A673 (cell line): ENCODE measurements at regions not wholly inside any gene's neighbourhood (a gene's known extent, or its start where the extent isn't known, plus 50 kb on each side); places are given as distances from the start of the nearest gene placed in this dataset.

Experiments used
- BruUV-seq: library from RNA; stranded (reverse); fragments of 400-500 nt; replicated peaks from 2 replicates; lab custom pipeline; 2021; lab: Mats Ljungman, UMichigan
- CTCF ChIA-PET: fragments of 300-600 bp; sonication (Branson Sonifier 250); formaldehyde crosslinking; loops from one replicate; lab custom pipeline; 2022; ENCODE audit warnings: antibody characterized with exemption; lab: Charles Lee
- POLR2A ChIA-PET: fragments of 300-600 bp; sonication (Branson Sonifier 250); formaldehyde crosslinking; loops from one replicate; lab custom pipeline; 2022; ENCODE audit warnings: antibody characterized with exemption; ENCODE audit not compliant: low non-redundant PET; lab: Charles Lee
- DNase-seq: peaks from one replicate; pipeline ENCODE4 v3.0.0-alpha.2; 2015; ENCODE audit warnings: low spot score
- H3K27ac ChIP-seq: fragments of 200-600 bp; sonication (generic); 2 replicates; pipeline ENCODE4 v1.5.1; 2016; ENCODE audit warnings: mixed run types, low read depth, mild to moderate bottlenecking, mixed read lengths, antibody characterized with exemption, low read length; ENCODE audit not compliant: poor library complexity, severe bottlenecking
- H3K27me3 ChIP-seq: fragments of 200-600 bp; sonication (generic); replicated peaks from 2 replicates; pipeline ENCODE4 v1.6.1; 2017; ENCODE audit warnings: mixed run types, low read depth, mild to moderate bottlenecking, mixed read lengths, antibody characterized with exemption, low read length; ENCODE audit not compliant: insufficient read depth, poor library complexity
- H3K36me3 ChIP-seq: fragments of 200-600 bp; sonication (generic); 2 replicates; pipeline ENCODE4 v1.6.1; 2016; ENCODE audit warnings: mixed run types, mild to moderate bottlenecking, mixed read lengths, antibody characterized with exemption, low read length; ENCODE audit not compliant: insufficient read depth, poor library complexity, severe bottlenecking
- H3K4me1 ChIP-seq: fragments of 200-600 bp; sonication (generic); 2 replicates; pipeline ENCODE4 v1.6.1; 2017; ENCODE audit warnings: mixed run types, mild to moderate bottlenecking, mixed read lengths, antibody characterized with exemption, low read length; ENCODE audit not compliant: insufficient read depth, poor library complexity, severe bottlenecking
- H3K4me3 ChIP-seq: fragments of 200-600 bp; sonication (generic); 2 replicates; pipeline ENCODE4 v1.5.1; 2016; ENCODE audit warnings: low read depth, mixed run types, mild to moderate bottlenecking, mixed read lengths, low read length; ENCODE audit not compliant: poor library complexity, severe bottlenecking
- H3K9me3 ChIP-seq: fragments of 200-600 bp; sonication (generic); 2 replicates; pipeline ENCODE4 v1.6.1; 2016; ENCODE audit warnings: mixed run types, low read depth, mild to moderate bottlenecking, mixed read lengths, antibody characterized with exemption, low read length; ENCODE audit not compliant: poor library complexity, severe bottlenecking
- CTCF ChIP-seq: fragments of 300-800, 200-600 bp; sonication (generic); conservative IDR thresholded peaks from 2 replicates; pipeline ENCODE4 v1.5.1; 2017; ENCODE audit warnings: low read depth, mild to moderate bottlenecking, antibody characterized with exemption, low read length, moderate library complexity, mixed read lengths
- EZH2 ChIP-seq: fragments of 200-600 bp; sonication (generic); IDR thresholded peaks from 2 replicates; pipeline ENCODE4 v1.6.1; 2017; ENCODE audit warnings: borderline replicate concordance, low read depth, mild to moderate bottlenecking, mixed read lengths, antibody characterized with exemption, low read length; ENCODE audit not compliant: poor library complexity, severe bottlenecking
- intact Hi-C: fragments of 100-400 bp; cut with micrococcal nuclease; formaldehyde crosslinking; loops from one replicate; pipeline ENCODE4 v1.10.0; 2022; ENCODE audit not compliant: unreplicated experiment

DNA sequence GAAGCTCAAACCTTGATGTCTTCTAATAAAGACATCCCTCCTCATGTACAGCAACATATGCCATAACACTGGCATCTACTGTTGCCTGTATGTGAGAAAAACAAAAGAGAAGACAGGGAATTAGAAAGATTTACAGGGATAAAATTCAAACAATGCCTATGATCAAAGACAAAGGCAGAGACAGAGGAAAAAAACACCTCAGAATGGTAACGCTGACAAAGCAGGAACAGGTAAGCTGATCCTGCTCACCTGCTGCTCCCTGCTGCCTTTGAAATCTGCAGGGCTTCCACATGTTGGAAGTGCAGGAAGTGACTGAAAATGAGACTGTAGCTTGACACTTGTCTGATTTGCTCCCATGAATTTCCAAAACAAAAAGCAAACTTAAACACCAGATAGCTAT, 90.2 kb upstream of the DNAJC10 start:
- TF ChIP-seq CTCF = no peak
- TF ChIP-seq EZH2 = no peak

DNA sequence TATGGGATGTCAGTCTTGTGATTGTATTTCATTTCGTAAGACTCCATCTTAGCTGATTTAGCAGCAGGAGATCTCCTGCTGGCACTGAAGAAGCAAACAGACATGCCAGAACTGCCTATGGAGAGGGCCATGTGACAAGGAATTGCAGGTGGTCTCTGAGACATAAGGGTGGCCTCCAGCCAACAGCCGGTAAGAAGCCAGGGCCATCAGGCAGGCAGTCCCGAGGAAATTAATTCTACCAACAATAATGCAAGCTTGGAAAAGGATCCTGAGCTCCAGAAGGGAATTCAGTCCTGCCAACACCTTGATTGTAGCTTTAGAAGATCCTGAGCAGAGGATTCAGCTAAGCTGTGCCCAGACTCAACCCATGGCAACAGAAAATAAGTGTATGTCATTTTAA, 87.1 kb upstream of the DNAJC10 start:
- Histone ChIP-seq H3K27ac (no peak overlapping the region), H3K36me3 (no peaks in the 10 kb centered on the region), H3K4me1 (peaks cover 8% of the 10 kb centered on the region), H3K4me3 (no peak overlapping the region), H3K27me3 (no peaks in the 10 kb centered on the region), H3K9me3 (no peaks in the 10 kb centered on the region)
- TF ChIP-seq CTCF (no peak), EZH2 (no peak)
- no TSS peak for BruUV-seq
- intact Hi-C loops = no loop called here
- peak; percentile 27 for DNase-seq
- POLR2A ChIA-PET = no interaction called here
- CTCF ChIA-PET = no interaction called here

More for the DNA sequence above, 90.2 kb upstream of the DNAJC10 start:
- ChIA-PET POLR2A (no interaction called here), CTCF (no interaction called here)
- Histone ChIP-seq H3K4me3 (no peak overlapping the region), H3K9me3 (no peaks in the 10 kb centered on the region), H3K27ac (no peak overlapping the region), H3K36me3 (no peaks in the 10 kb centered on the region), H3K4me1 (peaks cover 8% of the 10 kb centered on the region), H3K27me3 (no peaks in the 10 kb centered on the region)
- BruUV-seq = no TSS peak
- no peak for DNase-seq
- intact Hi-C loops = no loop called here

DNA sequence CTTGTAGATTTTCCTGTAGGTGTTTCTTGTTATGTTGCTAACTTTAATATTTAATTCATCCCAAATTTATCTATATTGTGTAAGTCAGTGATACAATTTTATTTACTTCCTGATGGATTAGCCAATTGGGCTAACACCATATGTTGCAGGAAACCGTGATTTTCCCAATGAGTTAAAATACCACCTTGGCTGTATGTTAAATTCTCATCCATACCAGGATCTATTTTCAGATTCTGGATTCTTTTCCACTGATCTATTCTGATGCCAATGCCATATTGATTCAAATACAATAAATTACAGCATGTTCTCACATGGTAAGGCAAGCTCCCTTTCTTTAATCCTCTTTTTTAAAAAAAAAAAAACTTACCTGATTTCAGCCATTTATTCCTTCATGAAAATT, 85.8 kb upstream of the DNAJC10 start:
- Histone ChIP-seq H3K4me3 (no peak overlapping the region), H3K9me3 (no peaks in the 10 kb centered on the region), H3K27ac (no peak overlapping the region), H3K36me3 (no peaks in the 10 kb centered on the region), H3K27me3 (no peaks in the 10 kb centered on the region), H3K4me1 (peaks cover 8% of the 10 kb centered on the region)
- intact Hi-C loops = no loop called here
- no peak for TF ChIP-seq CTCF
- TF ChIP-seq EZH2 = no peak
- no peak for DNase-seq
- POLR2A ChIA-PET = no interaction called here
- BruUV-seq = no TSS peak
- CTCF ChIA-PET = no interaction called here
